ENCODE measurements at regions not wholly inside any gene's neighbourhood (a gene's known extent, or its start where the extent isn't known, plus 50 kb on each side); places are given as distances from the start of the nearest gene placed in this dataset.

GRCh38 chr2:17107151-17107550, 411.1 kb downstream of the RAD51AP2 start:
- BruUV-seq (replicated peaks), result no TSS peak
- POLR2A ChIA-PET, result no interaction called here
- Histone ChIP-seq H3K4me2 (ENCODE audit: low read length) (no peak overlapping the region), H3K4me1 (ENCODE audit: control insufficient read depth in 1 of 2, insufficient read depth in 2 of 2, low read length in 2 of 2) (no peaks in the 10 kb centered on the region), H3K9ac (ENCODE audit: low read length) (no peak overlapping the region), H3K36me3 (ENCODE audit: control insufficient read depth in 1 of 2, insufficient read depth in 2 of 2, low read length in 2 of 2) (no peaks in the 10 kb centered on the region), H2AFZ (ENCODE audit: low read depth, low read length, poor library complexity, severe bottlenecking) (no peak overlapping the region), H3K9me3 (ENCODE audit: control insufficient read depth in 1 of 2, insufficient read depth in 1 of 2, low read depth in 1 of 2, low read length in 2 of 2) (no peaks in the 10 kb centered on the region), H3K9me2 (ENCODE audit: insufficient read depth) (no peaks in the 10 kb centered on the region), H3K27ac (ENCODE audit: low read depth, low read length) (no peak overlapping the region), H3K79me2 (ENCODE audit: insufficient read depth, low read length) (no peaks in the 10 kb centered on the region), H3K4me3 (replicated peaks in 1 of 2; ENCODE audit: low read depth in 1 of 2, low read length in 2 of 2) (no peak overlapping the region), H3K27me3 (ENCODE audit: insufficient read depth, low read length) (peaks cover 16% of the 10 kb centered on the region), H4K20me1 (ENCODE audit: insufficient read depth) (no peaks in the 10 kb centered on the region)
- ATAC-seq (no peak), DNase-seq (ENCODE audit: low read depth, low spot score) (no peak)
- RAD21 ChIA-PET (ENCODE audit: low non-redundant PET in 1 of 2, low total read pairs in 2 of 2, uncharacterized antibody in 2 of 2, unreplicated experiment in 2 of 2), result no interaction called here
- TF ChIP-seq ZNF274 (IDR thresholded peaks at IDR 0.05; ENCODE audit: low read depth, low read length) (no peak), SRF (IDR thresholded peaks at IDR 0.05; ENCODE audit: low read depth) (no peak), REST (IDR thresholded peaks at IDR 0.05; ENCODE audit: low read depth) (no peak)
- CTCF ChIA-PET, result no interaction called here
- intact Hi-C loops (cut with micrococcal nuclease), result no loop called here

- Histone ChIP-seq H4K20me1 (ENCODE audit: insufficient read depth) (no peaks in the 10 kb centered on the region), H3K27ac (ENCODE audit: low read depth, low read length) (no peak overlapping the region), H3K9me2 (ENCODE audit: insufficient read depth) (no peaks in the 10 kb centered on the region), H2AFZ (ENCODE audit: low read depth, low read length, poor library complexity, severe bottlenecking) (no peak overlapping the region), H3K4me2 (ENCODE audit: low read length) (no peak overlapping the region), H3K79me2 (ENCODE audit: insufficient read depth, low read length) (no peaks in the 10 kb centered on the region), H3K4me3 (replicated peaks in 1 of 2; ENCODE audit: low read depth in 1 of 2, low read length in 2 of 2) (no peak overlapping the region), H3K9ac (ENCODE audit: low read length) (no peak overlapping the region), H3K4me1 (ENCODE audit: control insufficient read depth in 1 of 2, insufficient read depth in 2 of 2, low read length in 2 of 2) (no peaks in the 10 kb centered on the region), H3K36me3 (ENCODE audit: control insufficient read depth in 1 of 2, insufficient read depth in 2 of 2, low read length in 2 of 2) (no peaks in the 10 kb centered on the region), H3K27me3 (ENCODE audit: insufficient read depth, low read length) (peaks cover 16% of the 10 kb centered on the region), H3K9me3 (ENCODE audit: control insufficient read depth in 1 of 2, insufficient read depth in 1 of 2, low read depth in 1 of 2, low read length in 2 of 2) (no peaks in the 10 kb centered on the region)
- no peak for DNase-seq (ENCODE audit: low read depth, low spot score)
- ChIA-PET RAD21 (ENCODE audit: low non-redundant PET in 1 of 2, low total read pairs in 2 of 2, uncharacterized antibody in 2 of 2, unreplicated experiment in 2 of 2) (no interaction called here), CTCF (no interaction called here), POLR2A (no interaction called here)
- intact Hi-C loops (cut with micrococcal nuclease), result no loop called here
- ATAC-seq, result no peak
- no TSS peak for BruUV-seq (replicated peaks)
- TF ChIP-seq EZH2 (IDR thresholded peaks at IDR 0.05) (no peak), ZFX (IDR thresholded peaks at IDR 0.05) (no peak), EZH2phosphoT487 (IDR thresholded peaks at IDR 0.05; ENCODE audit: borderline replicate concordance) (no peak), JUND (IDR thresholded peaks at IDR 0.05) (no peak), RAD21 (IDR thresholded peaks at IDR 0.05; ENCODE audit: low read depth) (no peak), FOSL1 (IDR thresholded peaks at IDR 0.05; ENCODE audit: low read depth) (no peak), ELF1 (IDR thresholded peaks at IDR 0.05; ENCODE audit: borderline replicate concordance, low read depth) (no peak), ATF3 (IDR thresholded peaks at IDR 0.05) (no peak), ZNF274 (IDR thresholded peaks at IDR 0.05; ENCODE audit: low read depth, low read length) (no peak), EGR1 (IDR thresholded peaks at IDR 0.05; ENCODE audit: low read depth) (no peak), SIN3A (IDR thresholded peaks at IDR 0.05; ENCODE audit: low read depth) (no peak), ZBTB33 (IDR thresholded peaks at IDR 0.05; ENCODE audit: extremely low read depth, insufficient replicate concordance, low read length) (no peak), SP1 (IDR thresholded peaks at IDR 0.05; ENCODE audit: low read depth) (no peak), CEBPB (IDR thresholded peaks at IDR 0.05; ENCODE audit: low read depth) (no peak), SRF (IDR thresholded peaks at IDR 0.05; ENCODE audit: low read depth) (no peak), POLR2A (IDR thresholded peaks at IDR 0.05; ENCODE audit: borderline replicate concordance, extremely low read depth, insufficient read depth, insufficient read length) (no peak), MAX (IDR thresholded peaks at IDR 0.05) (no peak), CBX3 (IDR thresholded peaks at IDR 0.05; ENCODE audit: low read depth) (no peak)
These were observed 411.8 kb downstream of the RAD51AP2 start for GRCh38 chr2:17106418-17106817.

Measured in HCT116 (cell line).